HK-2 (cell line): ENCODE measurements at regions not wholly inside any gene's neighbourhood (a gene's known extent, or its start where the extent isn't known, plus 50 kb on each side); places are given as distances from the start of the nearest gene placed in this dataset.
"Not testable (repeated sequence)": the region's sequence is repeated elsewhere in the genome, so short reads cannot be mapped to it uniquely, and the experiment has no call there.

ENCODE experiments used
- DNase-seq: peaks from one replicate; pipeline ENCODE4 v3.0.0-alpha.2; 2018; ENCODE audit not compliant: unreplicated experiment

DNA sequence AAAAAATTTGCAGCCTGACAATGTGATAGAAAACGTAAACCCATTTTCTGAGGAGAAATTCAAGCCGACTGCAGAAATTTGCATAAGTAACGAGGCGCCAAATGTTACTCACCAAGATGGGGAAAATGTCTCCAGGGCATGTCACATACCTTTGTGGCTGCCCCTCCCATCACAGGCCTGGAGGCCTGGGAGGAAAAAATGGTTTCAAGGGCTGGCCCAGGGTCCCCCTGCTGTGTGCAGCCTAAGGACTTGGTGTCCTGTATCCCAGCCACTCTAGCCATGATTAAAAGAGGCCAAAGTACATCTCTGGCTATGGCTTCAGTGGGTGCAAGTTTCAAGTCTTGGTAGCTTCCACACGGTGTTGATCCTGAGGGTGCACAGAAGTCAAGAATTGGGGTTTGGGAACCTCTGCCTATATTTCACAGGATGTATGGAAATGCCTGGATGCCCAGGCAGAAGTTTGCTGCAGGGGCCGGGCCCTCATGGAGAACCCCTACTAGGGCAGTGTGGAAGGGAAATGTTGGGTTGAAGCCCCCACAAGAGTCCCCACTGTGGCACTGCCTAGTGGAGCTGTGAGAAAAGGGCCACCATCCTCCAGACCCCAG lies 1842.3 kb downstream of the PCDH9 start:
- DNase-seq, result no peak

DNA sequence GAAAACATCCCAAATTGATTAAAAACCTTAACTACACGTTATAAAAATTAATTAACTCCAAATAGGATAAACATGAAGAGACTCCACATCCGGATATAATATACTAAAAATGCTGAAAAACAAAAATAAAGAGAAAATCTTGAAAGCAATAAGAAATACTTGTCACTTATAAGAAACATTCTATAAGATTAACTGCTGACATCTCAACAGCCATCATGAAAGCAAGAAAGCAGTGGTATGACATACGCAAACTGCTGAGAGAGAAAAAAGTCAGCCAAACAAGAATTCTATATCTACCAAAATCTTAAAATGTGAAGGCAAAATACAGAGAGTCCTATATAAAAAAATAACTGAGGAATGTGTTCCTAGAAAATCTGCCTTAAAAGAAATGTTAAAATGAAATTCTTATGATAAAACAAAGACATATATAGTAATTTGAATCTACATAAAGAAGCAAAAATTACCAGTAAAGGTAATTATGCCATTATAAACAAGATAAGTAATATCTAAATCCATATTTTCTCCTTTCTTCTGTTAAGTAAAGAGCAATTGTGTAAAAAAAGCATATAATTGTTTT lies 1851.1 kb downstream of the PCDH9 start:
- DNase-seq, result no peak

DNA sequence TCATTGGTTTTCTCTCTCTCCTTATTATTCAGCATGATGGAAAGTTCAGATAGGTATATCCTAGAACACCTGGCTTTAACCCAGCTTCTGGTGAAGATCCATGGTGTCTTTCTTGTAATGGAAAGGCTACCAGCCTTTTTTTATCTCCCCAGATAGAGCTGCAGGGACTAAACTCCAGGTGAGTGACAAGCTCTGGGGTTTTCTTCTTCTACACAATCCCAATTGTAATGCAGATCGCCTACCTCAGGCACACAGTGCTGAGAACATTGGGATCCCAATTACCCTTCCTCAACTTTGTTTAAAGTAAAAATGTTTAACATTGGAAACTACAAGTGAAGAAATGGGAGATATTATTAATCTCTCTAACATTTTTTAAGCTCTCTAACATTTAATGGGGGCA lies 1851.7 kb downstream of the PCDH9 start:
- DNase-seq, result no peak

DNA sequence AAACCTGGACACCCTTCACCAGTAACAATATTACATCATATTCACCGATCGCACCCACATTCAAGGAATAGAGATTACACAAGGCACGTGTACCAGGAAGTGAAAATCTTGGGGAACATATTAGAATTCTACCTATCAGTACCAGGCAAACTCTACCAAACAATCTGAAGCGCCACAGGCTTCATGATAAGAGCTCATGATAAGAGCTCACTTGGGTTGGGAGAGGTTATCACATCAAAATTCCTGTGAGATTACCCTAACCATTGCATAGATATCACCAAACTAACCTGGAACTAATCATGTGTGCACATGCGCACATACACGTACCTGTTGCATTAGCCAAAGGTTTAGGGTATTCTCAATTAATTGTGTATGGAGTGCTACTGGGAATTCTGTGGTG lies 1861.3 kb downstream of the PCDH9 start:
- no peak for DNase-seq

DNA sequence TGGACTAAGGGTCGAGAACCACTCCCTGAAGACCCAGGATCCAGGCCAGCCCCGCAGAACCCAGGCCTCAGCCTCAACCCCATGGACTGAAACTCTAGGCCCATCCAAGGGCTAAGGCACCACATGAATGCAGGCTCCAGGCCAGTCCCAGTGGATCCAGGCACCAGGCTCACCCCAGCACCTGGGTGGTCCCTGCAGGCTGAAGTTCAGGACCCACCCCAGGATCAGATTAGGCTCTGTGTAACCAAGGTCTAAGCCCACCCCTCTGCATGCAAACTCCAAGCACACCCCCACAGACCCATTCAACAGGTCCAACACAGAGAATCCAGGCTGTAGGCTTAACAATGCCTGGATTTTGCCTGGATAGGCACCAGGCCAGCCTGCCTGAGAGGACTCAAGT lies 1876.2 kb downstream of the PCDH9 start:
- no peak for DNase-seq

DNA sequence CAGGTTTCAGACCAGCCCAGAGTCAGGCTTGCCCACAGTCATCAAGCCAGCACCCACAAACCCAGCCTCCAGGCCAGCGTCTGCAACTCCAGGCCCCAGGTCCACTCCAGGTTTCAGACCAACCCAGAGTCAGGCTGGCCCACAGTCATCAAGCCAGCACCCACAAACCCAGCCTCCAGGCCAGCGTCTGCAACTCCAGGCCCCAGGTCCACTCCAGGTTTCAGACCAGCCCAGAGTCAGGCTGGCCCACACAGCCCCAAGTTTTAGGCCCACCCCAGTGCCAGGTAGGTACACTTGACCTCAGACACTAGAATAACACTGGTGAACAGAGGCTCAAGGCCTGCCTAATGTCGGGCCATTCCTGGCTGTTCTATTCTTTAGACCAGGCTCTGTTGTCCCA lies 1877.0 kb downstream of the PCDH9 start:
- DNase-seq, result not testable (repeated sequence)

DNA sequence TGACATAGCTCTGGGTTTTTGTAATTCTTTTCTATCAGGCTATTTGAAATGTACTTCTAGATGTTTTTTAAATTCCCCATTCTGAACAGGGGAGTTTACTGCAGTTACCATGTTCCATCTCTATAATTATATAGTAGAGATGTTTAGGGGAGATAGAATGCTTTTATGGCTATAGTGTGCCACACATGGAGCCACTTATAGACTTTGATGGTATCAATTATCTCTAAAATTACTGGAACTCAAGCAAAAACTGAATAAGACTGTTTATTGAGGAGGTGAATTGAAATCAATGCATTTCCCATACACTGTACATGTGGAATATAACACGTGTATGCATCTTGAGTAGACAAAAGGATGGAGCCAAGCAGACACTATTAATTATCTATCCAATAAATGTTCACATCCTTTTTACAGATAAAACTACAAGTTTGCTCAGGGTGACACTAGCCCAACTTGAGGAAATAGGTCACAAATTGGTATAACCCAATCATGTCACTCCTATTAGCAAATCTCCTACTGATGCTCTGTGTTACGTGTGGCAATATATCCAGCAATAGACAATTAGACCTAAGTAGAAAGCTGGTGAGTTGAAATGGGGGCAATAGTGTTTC lies 1882.6 kb downstream of the PCDH9 start:
- no peak for DNase-seq

DNA sequence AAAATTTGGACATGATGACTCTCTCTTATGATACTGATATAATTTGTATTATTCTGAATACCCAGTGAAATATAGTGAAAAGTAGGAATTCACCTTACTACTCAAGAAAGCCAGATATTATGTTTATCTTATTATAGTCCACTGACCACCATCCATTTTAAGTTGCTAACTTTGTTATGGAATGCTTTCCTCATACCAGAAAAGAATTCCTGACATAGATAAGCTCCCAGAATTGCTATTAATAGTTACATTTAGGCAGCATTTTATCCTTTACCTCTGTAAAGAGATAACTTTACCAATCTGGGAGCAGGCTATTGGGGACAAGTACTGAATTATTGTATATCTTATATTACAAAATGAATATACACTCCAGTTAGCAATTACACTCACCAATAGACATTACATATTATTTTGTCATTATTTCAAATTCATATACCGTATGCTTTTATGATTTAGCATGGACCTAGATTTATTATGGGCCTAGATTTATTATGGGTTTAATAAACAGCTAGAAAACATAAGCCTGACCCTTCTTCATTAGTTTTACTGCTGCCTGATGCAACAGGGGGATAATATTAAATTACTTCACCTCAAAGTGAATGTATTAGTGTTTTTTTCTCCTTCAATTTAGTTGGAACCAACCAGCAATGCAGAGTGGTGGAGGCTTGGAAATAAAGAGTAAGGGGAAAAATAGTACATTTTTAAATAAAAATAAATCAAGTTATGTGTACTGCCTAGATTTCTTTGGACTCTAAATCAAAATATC lies 1886.1 kb downstream of the PCDH9 start:
- DNase-seq, result no peak

DNA sequence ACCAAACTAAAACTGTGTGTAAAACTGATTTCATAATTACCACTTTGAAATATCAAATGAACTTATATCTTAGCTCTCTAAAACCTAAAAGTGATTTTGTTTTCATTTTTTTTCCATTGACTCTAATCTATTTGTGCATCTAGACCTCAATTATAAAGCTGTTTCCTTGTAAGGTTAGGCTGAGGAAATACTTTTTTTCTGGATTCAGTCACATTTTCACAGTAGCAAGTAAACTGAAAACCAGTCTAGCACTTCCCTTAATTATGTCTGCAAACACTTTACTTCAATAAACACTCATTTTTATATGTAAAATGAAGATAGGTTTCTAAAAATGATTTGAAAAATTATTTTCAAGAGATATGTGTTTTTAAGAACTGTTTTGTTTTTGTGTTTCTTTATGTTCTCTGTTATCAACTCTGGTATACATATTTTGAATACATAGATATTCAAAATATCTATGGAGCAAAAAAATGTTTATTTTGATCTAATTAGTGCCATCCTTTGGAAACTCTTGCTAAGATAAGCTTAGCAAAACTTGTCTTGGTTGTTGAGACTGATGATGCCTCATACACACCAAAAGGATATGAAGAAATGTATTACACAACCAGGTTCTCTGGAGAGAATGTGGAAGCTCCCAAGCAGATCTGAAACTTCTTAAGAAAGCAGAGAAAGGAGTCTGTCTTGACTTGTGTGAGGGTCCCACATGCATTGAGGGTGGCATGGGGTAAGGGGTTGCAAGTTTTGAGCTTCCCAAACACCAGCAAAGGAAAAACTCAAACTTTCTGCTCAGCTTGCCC lies 1887.4 kb downstream of the PCDH9 start:
- no peak for DNase-seq

DNA sequence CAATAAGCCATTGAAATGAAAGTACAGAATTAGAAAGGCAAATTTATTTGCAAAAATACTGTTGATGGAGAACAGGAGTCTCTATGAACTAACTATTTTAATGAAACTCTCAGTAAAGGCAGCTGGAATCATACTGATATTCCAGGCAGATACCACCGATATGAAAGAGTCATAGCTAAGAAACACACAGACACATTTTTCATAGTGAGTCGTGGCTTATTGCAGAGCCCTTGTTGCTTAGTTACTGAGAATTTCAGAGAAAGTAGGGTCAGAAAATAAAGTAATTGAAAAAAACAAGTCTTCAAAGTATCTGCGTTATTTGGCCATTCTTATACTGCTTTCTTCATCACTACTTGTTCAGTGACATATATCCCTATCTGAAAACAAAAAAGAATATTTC lies 1890.9 kb downstream of the PCDH9 start:
- no peak for DNase-seq

DNA sequence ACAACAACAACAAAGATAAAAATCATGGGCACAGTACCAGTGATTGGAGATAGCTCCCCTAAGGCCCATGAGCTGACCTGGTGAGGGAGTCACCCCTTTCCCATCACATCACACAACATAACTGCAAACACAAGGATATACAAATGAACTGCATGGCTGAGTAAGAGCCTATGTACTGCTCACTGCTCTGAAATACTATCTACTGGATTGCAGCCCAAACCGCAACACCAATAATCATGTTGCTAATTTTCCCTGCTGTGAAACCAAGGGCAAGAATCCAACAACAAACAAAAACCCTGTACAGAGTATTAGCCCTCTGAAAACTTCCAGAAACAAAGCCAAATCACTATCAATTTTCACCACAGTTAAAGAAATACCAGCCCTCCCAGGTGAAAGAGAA lies 1893.2 kb downstream of the PCDH9 start:
- DNase-seq, result no peak

DNA sequence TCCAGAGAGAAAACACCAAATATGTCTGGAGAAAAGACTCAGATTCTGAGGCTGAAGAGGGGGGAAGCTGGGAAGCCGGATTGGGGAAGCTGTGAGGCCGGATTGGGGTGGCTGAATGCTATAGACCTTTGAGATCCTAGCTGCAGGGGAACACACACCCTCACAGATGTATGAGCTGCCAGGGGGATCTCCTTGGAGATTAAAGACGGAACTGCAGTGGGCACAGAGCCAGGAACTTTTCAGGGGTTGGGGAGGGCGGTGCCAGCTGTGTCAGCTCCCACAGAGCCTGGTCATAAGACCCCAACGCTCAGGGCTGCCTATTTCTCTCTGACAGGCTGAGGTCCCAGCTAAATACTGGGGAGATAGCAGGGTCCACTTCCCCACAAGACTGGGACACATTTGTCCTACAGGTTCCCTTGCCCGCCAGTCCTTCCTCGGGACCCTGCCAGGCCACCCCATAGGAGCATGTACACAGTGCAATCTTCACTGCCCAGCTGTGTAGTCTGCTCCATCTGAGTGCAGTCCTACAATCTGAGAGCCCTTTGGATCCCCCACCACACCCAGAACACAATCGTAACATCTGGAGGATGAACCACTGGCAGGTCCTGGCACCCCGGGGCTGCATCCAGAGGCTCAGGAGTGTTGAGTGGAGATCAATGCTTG lies 1893.9 kb downstream of the PCDH9 start:
- DNase-seq, result no peak

DNA sequence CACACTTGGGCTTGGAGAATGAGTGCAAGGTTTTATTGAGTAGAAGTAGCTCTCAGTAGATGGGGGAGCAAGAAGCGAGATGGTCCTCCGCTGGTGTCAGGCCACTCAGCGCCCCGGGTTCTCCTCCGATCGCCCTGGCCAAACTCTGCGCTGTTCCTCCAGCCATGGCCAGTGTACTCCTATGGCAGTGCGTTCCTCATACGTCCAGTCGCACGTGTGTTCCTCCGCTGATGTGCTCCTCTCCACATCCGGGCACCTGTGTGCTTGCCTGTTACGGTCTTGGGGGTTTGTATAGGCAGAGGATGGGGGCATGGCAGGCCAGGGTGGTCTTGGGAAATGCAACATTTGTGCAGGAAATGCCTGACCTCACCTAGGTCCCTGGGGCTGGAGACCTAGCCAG lies 1899.4 kb downstream of the PCDH9 start:
- DNase-seq, result no peak

DNA sequence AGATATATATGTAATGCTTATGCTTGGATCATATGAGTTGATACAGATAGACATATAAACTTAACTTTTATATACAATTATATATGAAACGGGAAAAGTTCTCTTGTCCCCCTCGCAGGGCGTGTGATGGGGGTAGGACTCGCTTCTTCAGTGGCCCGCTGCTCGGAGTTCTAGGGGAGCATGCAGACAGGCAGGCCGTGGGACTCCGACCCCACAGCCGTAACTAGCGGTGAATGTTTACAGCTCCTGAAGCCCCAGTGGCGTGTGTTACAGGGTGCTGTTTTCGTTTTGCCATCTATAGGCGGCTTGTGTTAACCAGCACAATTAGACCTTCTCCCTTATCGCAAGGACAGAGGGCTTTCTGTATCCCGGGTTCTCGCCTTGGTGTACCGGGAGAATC lies 1899.8 kb downstream of the PCDH9 start:
- DNase-seq, result no peak

DNA sequence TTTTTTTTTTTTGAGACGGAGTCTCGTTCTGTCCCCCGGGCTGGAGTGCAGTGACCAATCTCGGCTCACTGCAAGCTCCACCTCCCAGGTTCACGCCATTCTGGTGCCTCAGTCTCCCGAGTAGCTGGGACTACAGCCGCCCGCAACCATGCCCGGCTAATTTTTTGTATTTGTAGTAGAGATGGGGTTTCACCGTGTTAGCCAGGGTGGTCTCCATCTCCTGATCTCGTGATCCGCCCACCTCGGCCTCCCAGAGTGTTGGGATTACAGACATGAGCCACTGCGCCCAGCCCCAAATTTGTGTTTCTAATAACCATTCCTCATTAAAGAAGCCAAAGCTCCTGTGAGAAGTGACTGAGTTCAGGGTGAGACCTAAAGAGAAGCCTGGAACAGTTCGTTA lies 1906.9 kb downstream of the PCDH9 start:
- not testable (repeated sequence) for DNase-seq

DNA sequence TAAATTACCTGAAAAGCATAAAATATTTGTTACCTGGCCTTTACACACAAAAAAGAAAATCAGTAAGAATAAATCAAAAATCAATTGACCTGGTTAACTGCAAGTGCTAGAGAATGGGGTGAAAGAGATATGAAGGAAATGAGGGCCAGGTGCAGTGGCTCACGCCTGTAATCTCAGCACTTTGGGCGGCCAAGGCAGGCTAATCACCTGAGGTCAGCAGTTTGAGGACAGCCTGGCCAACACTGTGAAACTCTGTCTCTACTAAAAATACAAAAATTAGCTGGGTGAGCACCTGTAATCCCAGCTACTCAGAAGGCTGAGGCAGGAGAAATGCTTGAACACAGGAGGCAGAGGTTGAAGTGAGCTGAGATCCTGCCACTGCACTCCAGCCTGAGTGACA lies 1908.7 kb downstream of the PCDH9 start:
- DNase-seq, result not testable (repeated sequence)

DNA sequence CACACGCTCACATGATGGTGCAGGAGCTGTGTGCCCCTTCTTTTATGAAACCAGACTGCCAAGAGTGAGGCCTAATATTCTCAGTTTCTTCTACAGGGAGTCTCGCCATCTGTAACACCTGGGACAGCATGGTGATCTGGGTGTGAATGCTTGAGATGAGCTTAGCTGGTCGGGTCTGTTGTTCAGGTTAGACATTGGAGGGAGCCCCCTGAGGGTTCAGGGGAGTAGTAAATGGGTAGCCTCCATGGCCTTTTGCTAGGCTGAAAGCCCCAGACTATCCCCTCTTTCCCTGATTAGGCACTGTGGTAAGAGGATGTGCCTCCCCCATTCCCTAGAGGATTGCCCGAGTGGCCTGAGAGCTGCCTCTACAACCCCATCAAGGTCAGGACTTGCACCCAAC lies 1916.1 kb downstream of the PCDH9 start:
- no peak for DNase-seq

DNA sequence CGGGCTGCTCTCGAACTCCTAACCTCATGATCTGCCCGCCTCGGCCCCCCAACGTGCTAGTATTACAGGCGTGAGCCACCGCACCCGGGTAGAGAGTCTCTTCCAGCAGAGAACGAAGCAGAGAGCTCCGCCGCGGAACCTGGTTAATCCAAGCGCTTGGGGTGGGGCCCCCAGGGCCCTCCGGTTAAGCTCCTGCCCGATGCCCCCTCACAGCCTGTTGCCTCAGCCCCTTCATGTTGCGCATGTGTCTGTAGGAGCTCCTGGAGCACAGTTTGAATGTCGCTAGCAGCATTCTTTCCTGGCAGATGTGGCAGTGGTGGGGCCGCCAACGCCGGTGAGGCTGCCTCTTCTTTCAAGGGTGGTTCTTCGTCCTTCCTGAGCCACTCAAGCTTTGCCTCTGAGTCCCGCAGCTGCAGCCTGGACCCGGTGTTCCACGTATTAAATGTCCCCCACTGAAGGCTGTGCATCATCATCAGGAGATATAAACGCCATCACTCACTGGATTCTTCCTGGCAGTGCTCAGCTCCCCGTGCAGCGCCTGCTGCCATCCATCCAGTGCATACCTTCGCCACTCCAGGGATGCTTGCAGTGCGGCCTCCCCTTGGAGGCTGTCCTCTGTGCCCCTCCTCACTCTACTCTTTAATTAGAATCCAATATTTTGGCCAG lies 1919.3 kb downstream of the PCDH9 start:
- no peak for DNase-seq

DNA sequence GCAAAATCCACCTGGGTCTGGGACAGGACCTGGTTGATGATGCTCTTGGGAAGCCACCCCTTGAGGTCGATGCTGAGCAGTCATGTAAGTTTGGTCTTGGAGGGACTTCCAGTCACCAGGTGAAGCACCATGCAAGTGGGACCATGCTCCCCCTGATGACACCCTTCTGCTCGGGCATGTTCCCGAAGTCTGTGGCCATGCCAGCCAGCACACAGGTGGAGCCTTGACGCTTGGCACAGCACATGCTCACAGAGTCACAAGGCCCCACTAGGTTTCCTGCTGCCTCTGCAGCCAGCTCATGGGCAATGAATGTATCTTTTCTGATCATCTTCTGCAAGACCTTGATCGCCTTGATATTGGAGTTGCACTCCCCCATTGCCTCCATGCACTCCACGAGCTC lies 1920.2 kb downstream of the PCDH9 start:
- DNase-seq, result no peak

DNA sequence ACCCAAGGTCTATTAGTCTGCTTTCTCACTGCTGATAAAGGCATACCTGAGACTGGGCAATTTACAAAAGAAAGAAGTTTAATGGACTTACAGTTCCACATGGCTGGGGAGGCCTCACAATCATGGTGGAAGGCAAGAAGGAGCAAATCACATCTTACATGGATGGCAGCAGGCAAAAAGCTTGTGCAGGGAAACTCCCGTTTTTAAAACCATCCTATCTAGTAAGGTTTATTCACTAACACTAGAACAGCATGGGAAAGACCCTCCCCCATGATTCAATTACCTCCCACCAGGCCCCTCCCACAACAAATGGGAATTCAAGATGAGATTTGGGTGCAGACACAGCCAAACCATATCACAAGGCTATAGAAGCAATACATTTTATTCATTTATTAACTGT lies 1921.4 kb downstream of the PCDH9 start:
- not testable (repeated sequence) for DNase-seq

DNA sequence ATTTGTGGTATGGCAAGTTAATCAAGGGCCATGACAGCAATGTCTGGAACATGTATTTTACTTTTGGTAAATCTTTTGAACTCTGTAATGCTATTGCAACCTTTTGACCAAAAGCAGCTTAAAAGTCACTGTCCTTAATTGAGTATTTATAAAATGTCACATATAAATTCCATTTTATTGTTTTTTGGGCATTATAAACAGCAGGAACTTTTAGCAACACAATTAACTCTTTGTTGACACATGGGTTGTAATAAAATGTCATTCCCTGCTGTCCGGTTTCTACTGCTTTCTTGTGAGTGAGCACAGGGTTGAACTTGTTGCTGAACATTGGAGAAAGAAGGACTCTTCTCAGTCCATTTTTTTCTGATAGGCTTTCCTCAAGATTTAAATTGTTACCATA lies 1923.1 kb downstream of the PCDH9 start:
- no peak for DNase-seq
